GM21786 (cell line): ENCODE measurements at regions not wholly inside any gene's neighbourhood (a gene's known extent, or its start where the extent isn't known, plus 50 kb on each side); places are given as distances from the start of the nearest gene placed in this dataset.

Experiments used
- ATAC-seq: cut with Tn5 transposase; IDR thresholded peaks from one replicate; pipeline ENCODE4 v1.9.1; 2021; ENCODE audit not compliant: unreplicated experiment

DNA sequence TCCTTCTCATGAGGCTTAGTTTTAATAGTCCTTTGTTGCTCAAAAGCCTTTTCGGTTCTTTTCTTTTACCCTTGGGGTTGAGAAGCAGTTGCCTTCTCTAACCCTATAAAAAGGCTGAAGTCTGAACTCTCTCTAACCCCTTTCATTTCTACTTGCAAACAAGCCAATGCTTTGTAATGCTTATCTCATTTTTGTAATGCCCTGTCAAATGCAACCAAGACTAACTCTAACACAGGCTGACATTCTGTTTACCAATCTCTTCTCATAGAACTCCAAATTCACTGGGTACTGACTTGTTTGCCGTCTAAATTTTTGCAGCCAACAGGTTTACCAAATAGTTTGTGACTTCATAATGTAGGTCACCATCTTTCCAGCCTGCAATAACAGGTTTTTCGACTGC lies 233.9 kb upstream of the SNX7 start:
- ATAC-seq: no peak

DNA sequence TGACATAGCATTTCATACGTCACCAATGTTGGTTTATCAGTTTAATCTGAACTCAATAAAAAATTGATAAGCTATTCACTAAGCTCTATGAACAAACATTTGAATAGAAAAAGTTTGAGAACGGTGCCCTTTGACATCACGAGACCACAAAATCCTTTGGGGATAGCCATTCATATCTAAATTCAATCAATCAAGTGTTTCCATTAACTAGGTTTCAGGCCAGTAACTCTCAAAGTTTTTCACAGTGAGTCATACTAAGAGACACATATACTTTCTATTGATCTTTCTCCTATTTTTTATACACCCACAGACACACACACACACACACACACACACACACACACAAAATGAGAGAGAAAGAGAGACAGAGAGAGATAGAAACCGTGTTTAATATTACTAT lies 235.4 kb upstream of the SNX7 start:
- ATAC-seq: no peak

DNA sequence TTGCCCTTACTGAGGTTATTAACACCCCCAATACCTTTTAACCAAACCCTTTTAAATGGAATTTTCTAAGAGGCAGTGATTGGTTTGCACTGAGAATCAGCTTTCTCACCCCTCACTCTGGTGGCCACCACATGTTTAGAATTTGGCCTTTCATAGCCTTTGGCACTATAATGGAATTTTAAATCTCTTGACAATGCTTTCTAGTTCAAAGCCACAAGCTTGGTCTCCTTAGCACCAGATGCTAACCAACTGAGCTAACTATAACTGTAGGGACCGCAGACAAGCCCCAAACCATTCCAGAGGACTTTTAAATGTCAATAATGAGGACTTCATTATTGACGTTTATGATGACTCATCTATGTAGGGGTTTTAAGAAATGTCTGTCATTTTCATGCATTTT lies 238.7 kb upstream of the SNX7 start:
- no peak for ATAC-seq

DNA sequence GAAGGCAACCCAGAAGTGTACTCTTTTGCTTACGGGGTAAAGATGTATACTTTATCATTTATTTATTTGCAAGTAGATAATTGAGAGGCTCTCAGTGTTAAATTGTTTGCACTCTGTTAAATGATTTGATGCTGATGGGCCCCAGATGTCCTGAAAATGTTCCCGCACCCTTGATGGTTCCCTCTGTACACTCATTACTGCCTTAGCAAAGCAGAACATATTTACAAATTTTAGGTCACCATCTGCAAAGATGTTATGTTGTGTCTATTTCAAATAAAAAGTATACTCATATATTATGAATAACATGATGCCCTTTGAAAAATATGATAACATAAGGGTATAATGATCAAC lies 240.5 kb upstream of the SNX7 start:
- ATAC-seq: no peak

DNA sequence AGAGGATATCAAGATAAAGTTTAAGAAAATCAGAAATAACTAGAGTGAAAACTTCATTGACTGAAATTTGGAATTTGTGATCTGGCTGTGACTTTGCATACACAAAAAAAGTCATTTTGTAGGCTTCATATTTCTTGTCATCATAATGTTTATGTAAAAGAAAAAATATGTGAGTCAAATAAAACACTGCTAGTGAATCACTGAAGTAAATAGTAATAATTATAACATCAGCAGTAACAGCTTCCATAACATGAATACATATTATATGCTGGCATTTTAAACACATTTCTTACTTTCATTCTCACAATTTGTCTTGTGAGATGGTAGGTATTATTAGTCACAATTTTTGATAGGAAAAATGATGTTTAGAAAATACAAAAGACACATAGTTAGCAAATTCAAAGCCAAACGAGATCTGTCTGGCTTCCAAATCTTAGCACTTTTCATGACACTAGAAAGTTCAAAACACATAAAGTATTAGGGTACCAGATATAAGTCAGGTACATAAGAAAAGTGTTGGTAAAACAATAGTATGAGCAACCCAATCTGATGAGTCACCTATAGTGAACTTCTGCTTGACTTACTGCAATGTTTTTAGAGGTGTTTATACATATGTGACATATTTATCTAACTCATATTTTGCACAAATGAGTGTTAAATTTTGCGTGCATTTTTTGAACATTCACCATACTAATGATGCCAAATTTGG lies 241.0 kb upstream of the SNX7 start:
- ATAC-seq: no peak

DNA sequence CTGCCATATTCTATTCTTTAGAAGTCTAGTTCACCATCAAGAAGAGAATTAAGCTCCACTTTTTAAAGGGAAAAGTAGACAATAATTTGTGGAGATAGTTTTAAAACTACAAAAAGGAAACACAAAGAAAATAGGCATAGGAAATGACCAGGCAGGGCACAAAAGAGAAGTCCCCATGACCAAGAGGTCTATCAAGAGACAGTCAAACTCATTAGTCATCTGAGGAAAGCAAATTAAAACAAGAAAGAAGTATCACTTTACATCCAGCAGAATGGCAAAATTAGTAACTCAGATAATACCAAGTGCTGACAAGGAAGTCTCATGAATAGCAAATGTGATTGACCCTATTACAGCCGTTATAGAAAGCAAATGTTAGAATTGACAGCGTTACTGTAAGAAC lies 243.7 kb upstream of the SNX7 start:
- ATAC-seq: no peak

DNA sequence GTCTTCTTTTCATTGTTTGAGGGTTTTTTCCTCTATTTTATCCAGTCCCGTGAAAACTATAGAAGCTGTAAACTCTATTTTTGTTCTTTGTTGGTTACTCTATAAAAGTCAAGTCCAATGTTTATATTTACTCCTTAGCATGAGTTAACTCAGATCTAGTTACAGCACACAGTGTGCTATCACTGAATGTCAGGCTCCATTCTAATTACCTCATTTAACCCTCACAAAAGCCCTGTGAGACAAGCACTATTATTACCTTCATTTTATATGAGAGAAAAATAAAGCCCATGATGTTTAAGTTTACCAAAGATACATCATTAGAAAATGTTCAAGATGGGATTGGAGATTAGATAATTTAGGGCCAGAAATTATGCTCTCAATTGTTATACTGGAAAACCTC lies 251.4 kb upstream of the SNX7 start:
- ATAC-seq: no peak

DNA sequence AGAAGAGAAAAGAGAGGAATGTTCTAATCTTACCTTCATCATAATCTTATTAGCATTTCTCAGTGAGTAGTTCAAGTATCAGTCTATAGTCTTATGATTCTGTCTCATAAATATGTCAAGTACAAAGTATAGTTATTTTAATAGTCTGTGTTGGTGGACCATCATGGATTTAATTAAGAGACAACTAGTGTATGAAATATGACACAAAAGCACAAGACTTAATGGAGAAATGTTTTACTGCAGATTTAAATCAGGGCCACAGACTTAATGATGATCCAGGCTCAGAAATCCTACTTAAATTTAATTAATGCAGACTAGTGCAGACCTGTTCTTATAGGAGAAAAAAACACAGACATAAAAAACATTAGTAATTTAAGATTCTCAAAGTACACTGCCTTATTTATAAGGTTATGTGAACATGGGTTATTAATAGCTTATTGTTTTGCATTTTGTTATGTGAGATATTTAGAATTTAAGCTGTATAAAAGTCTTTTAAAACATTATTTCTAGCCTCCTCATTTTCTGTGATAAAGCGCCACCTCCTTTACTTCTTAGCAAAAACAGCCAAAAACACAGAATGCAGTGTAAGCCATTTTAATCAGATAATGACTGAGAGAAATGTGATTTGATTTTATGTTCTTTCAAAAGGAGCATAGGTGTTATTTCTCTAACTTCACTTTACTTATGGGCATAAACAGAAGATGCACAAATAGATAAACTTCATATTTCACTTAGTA lies 255.0 kb upstream of the SNX7 start:
- ATAC-seq: no peak

DNA sequence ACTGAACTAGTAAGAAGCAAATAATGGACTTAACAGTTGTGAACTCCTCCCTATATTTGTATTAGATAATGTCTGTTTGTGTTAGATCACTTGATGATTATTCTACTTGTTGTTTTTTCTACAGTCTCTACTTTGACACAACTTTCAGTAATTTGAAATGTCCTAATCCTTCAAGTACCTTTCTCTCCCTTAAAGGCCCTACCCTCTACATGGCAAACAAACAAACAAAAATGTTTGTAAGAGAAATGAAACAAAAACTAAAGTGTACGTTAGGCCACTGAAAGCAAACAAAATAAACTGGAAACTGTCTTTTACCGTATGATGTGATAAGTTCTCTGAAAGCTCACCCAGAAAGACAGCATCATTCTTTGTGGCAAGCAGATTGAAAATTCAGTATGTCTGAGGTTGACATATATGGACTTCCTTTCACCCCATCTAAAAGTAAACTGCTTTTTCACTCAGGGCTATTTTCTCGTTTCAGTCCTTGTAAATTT lies 255.9 kb upstream of the SNX7 start:
- peak; percentile 78 for ATAC-seq

DNA sequence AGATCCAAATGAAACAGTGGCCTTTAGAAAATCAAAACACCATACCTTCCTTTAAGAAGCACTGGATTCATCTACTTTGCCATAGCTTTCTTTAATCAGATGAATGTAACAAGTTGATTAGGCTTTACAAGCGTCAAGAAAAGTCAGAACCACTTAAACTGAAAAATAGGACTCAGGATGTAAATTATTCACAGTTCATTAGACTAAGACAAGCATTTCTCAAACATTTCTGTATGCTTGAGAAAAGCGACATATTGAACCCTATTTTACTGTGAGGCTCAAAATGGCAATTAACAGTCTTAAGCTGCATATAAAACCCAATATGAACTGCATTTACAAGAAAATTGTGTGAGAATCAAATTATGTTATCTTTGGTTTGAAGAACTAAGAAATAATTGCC lies 256.7 kb upstream of the SNX7 start:
- ATAC-seq: no peak

DNA sequence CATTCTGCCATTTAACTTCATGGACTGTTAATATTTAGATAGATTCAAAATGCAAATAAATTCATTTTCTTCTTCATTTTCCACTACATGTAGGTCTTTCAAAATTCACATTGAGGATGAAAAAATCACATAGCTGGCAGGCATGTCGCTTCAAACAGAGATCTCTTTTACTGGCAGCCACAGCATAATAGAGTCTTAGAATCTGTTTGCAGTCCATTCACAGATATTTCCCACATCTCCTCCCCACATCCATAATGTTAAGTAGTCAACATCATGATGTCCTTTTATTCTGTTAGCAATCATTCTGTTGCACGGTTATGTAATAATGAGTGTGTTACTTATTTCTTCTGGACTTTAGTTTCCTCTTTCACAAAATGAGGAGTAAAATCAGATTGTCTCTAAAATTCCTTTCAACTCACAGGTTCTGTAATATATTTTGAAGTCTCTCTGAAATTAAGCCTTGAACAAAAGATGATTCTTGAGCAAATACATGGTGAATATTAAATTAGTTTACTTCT lies 257.5 kb upstream of the SNX7 start:
- ATAC-seq: no peak

DNA sequence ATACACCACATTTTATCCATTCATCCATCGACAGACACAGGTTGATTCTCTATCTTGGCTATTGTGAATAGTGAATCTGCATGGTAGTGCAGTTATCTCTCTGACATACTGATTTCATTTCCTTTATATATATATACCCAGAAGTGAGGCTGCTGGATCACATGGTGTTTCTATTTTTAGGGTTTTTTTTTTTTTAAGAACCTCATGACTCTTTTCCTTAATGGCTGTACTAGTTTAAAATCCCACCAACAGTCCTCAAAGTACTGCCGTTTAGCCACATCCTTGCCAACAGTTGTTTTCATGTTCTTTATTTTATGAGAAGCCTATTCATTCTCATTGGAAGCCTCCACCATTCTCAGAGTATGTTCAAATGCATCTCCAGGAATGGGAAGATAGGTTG lies 258.7 kb upstream of the SNX7 start:
- no peak for ATAC-seq

DNA sequence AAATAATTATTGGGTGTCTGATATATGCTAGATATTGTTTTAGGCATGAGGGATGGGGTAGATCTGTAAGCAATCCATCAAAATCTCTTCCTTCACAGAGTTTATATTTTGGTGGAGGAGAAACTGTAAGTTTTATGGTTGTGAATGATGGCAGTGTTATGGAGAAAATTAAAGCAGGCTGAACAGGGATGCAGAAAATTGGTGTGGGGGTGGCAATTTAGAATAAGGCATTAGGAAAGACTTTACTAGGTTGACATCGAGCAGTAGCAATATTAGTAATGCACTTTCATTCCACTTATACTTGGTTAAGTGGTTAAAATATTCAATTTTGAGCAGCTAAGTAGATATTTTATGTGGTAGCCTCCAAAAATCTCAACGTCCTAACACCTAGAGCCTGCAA lies 261.1 kb upstream of the SNX7 start:
- ATAC-seq: no peak

DNA sequence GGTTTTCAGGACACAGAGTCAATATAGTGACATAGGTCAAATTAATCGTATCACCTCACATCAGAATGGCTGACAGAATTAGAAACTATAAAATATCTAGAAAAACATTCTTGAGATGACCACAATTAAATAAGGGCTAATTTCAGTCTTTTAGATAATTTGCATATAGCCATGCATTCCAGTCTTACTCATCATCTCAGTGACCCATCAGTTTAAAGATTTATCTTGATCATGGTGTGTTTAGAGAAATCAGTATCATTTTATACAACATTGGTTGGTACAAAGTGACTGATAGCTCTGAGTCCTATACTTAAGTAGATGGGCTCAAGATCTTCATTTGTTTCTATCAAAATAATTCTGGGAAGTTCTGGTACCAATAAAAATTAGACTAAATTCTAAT lies 262.3 kb upstream of the SNX7 start:
- ATAC-seq: no peak

DNA sequence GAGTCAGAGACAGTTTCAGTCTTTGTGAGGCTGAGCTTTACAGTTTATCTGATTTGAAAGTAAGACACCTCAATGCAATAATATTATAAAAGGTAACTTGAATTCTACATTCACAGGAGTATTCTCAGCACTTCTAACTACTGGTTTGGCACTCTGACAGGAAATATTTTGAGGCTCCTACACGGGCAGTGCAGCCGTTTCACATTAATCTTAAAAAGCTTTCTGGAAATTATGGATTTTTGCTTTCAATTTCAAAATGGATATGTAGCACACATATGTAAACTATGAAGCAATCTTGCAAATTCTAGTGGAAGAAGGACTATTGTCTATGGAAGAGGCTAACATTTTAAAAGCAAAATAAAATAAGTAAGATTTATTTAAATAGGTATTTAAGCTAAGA lies 262.9 kb upstream of the SNX7 start:
- ATAC-seq: no peak

DNA sequence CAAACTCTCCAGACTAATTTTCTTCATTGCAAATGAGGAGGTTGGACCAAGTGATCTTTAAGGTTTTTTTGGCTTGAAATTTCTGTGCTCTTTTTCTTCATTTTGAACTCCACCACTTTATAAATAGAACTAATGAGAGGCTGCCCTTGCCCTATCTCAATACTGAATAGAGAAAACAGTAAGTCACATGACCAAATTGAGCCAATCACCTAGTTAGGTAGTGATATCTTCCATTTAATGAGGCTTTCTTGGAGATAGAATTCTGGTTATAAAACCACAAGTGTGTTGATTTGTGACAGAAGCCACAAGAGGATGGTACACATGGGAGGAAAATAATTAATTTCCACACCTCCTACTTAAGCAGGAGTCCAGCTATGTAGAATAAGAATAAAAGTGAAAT lies 263.4 kb upstream of the SNX7 start:
- ATAC-seq: no peak

DNA sequence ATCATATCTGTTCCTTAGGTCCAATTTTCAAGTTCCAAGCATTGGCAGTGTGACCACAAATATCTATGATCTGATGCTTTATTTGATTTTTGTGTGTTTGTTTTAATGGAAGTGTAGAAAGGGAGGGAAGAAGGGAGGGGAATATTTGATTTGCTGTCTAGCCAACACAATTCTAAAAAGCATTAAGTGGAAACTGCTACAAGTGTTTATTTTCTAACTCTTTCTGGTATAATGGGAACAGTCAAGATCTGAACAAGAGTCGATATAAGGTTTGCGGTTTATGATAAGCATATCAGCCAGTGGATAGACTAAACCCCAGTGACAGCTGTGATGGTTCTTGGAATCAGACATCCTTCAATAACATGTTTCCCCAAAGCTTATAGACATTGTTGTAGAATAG lies 267.8 kb upstream of the SNX7 start:
- ATAC-seq: no peak

DNA sequence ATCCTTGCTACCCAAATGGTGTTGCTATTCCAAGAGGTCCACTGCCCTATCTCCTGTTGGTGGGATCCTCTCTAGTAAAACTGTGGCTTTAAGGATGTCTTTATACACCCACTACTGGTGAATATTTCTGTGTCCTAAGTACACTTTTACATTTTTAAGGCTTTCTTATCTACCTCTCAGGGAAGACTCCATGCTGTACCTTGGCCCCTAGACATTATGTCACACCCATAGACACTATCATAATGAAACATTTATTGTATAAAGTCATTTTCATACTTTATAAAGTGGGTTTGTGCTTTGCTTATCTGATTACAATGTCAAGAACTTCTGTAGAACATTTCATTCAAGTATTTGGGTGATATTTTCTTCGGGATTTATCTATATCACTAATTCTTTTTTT lies 270.3 kb upstream of the SNX7 start:
- ATAC-seq: no peak

DNA sequence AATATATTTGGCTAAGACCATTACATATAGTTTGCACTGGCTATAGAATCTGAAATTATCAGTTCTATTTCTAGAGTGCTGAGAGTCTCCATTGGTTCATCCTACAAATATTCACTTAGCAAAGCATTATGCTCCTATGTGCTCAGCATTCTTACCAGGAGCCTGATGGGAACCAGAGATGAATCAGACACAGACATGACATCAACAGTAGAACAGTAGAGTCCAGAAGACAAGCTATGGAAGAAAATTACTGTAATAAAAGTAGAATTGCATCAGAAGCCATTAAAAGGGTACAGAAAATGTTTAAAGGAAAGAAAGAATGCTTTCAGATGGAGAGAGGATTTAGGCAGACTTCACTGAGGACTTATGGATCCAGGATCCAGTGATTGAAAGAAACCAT lies 271.7 kb upstream of the SNX7 start:
- no peak for ATAC-seq

DNA sequence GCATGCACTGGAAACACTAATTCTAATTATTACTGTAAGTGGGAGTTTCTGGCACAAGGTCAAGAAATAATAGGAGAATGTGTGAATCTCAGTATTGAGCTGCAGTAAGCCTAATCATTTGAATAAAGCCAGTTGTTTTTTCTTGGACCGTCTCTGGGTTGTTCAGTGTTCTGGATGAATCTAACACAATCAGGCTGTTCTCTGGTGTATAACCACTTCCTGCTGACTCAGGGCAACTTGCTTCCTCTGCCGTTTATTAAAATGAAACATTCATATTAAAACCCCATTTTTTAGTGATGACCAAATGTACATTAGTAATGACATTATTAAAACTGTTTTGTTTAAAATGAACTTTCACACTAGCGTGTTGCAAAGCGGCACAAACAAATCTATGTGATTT lies 273.1 kb upstream of the SNX7 start:
- peak; percentile 82 for ATAC-seq

DNA sequence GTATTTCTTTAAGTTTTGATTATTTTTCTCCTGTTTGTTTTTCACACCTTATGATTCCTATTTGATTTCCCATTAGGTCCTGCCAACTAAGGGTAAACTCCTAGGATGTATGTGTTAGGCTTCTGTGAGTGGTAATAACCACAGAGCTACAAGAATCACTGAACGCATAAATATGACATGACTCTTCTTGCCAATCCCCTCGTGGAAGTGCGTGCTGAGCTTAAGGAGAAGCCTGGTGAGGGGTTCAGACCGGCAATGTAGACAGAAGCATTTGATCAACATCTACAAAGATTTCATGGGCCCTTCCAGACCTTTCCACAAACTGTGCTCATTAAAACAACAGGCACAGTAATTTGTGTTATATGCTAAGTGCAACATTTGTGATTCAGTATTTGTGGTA lies 273.8 kb upstream of the SNX7 start:
- ATAC-seq: no peak

DNA sequence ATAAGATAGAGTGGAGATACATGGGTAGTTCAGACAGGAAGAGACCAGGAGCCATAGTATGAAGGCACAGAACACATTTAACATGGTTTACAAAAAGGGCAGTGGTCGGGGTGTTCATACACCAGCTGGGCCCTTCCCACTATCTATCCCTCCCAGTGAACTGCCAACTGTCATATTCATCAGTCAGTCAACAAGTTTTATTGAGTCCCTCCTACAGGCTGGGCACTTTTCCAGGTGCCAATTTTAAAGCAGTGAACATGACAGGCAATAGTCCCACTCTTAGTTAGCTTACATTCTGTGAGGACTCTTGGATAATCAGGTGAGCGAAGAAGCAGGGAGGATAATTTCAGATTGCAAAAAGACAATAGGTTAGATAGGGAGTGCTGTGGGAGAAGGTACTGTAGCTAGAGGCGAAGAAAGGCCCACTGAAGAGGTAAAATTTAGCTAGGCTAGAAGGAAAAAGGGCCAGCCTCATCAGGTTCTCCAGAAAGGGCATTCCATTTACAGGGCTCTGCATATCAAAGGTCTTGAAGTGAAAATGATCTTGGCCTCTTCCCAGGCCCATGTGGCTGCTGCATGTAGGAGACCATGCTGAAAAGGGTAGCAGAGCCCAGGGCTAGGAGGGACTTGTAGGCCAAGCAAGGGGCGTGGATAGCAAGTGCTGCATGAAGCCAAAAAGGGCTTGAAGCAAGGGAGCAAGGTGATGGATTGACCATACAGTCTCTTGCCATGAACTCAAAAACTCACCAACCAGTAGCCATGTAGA lies 274.7 kb upstream of the SNX7 start:
- no peak for ATAC-seq
